Cardiac septum (tissue), 1 donor: ENCODE measurements at regions not wholly inside any gene's neighbourhood (a gene's known extent, or its start where the extent isn't known, plus 50 kb on each side); places are given as distances from the start of the nearest gene placed in this dataset.

ENCODE experiments used
- DNase-seq: peaks from one replicate; pipeline ENCODE4 v3.0.0-alpha.2; 2020; ENCODE audit warnings: low spot score
- intact Hi-C: fragments of 100-400 bp; cut with DNase I; formaldehyde crosslinking; loops from one replicate; pipeline ENCODE4 v1.14.0; 2022
- donor health status: DM: no; HTN: no; CAD: no.

DNA sequence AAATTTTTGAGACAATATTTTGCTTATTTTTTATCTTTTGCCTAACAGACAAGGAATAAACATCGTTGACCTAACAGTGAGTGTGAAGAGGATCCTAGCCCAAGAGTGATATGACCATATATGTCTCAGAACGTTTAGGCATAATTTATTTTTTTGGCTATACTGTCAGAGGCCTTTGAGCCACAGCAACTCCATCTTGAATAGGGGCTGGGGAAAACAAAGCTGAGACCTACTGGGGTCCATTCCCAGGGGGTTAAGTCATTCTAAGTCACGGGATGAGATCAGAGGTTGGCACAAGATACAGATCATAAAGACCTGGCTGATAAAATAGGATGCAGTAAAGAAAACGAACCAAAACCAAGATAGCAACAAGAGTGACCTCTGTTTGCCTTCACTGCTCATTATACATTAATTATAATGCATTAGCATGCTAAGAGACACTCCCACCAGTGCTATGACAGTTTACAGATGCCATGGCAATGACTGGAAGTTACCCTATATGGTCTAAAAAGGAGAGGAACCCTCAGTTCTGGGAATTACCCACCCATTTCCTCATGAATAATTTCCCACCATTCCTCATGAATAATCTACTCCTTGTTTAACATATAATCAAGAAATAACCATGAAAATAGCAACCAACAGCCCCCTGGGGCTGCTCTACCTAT, 510.9 kb upstream of the PCDH9 start:
- no peak for DNase-seq
- intact Hi-C loops, result no loop called here

GRCh38 chr13:67736646-67737420, 506.7 kb upstream of the PCDH9 start:
- no peak for DNase-seq
- intact Hi-C loops, result no loop called here

- intact Hi-C loops, result no loop called here
- no peak for DNase-seq
Measured at GRCh38 chr13:67735651-67736050, 505.5 kb upstream of the PCDH9 start.

- no peak for DNase-seq
- intact Hi-C loops, result no loop called here
Measured at GRCh38 chr13:67726979-67727378, 496.8 kb upstream of the PCDH9 start.

DNA sequence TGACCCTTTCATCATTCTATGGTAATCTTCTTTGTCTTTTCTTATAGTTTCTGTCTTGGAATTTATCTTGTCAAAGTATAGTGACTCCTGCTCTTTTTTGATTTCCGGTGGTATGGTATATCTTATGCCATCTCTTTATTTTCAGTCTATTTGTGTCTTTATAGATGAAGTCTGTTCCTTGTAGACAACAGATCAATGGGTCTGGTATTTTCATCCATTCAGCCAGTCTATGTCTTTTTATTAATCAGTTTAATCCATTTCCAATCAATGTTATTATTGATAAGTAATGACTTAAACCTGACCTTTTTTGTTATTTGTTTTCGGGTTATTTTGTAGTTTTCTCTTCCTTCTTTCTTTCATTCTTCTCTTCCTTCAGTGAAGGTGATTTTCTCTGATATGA, 495.9 kb upstream of the PCDH9 start:
- intact Hi-C loops, result no loop called here
- DNase-seq, result no peak

- DNase-seq, result no peak
- intact Hi-C loops, result no loop called here
Measured at GRCh38 chr13:67713571-67713970, 483.4 kb upstream of the PCDH9 start.

DNA sequence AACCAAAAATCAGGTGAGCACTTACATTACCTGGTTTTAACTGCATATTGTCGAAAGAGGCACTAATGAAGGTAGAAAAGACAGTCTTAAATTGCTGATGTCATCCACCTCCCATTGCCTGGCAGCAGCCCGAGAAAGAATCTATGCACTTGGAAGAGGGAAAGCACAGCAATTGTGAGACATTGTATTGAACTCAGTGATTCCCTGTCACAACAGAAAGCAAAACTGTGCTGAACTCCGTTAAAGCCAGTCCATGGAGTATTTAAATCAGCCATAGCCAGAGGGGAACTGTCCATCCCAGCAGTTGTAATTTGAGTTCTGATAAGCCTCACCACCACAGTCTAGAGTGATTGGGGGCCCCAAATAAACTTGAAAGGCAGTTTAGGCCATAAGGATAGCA, 466.6 kb upstream of the PCDH9 start:
- intact Hi-C loops, result no loop called here
- DNase-seq, result no peak

GRCh38 chr13:67664502-67664901, 434.4 kb upstream of the PCDH9 start:
- DNase-seq, result no peak
- intact Hi-C loops, result no loop called here

GRCh38 chr13:67662997-67663396, 432.9 kb upstream of the PCDH9 start:
- intact Hi-C loops, result no loop called here
- no peak for DNase-seq

DNA sequence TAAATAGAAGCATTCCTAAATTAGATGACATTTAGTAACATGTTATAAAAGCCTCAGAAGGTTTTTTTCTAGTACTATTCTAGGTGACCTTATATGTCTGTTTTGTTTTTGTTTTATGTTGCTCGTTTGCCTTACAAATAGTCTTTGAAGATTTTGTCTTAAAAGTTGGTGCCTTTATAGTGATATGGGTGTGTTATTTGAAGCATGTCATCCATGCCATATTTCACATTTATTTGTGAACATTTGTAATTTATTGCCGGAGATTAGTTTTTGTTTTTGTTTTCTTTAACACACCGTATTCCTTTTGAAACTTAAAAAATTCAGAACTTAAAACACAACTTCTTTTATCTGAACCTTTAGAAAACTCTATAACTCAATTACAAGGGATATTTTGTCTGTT, 422.8 kb upstream of the PCDH9 start:
- DNase-seq, result no peak
- intact Hi-C loops, result no loop called here

GRCh38 chr13:67651908-67652465, 421.9 kb upstream of the PCDH9 start:
- no peak for DNase-seq
- intact Hi-C loops, result no loop called here

DNA sequence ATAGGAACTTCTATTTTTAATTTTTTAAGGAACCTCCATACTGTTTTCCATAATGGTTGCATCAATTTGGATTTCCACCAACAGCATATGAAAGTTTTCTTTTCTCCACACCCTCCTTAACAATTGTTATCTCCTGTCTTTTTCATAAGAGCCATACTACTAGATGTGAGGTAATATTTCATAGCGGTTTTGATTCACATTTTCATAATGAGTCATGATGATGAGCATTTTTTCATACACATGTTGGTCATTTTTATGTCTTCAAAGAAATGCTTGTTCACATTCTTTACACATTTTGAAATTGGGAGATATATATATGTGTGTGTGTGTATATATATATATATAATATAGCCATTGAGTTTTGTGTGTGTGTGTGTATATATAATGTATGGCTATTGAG, 420.3 kb upstream of the PCDH9 start:
- no peak for DNase-seq
- intact Hi-C loops, result no loop called here

- no peak for DNase-seq
- intact Hi-C loops, result no loop called here
Measured at GRCh38 chr13:67645874-67646467, 415.8 kb upstream of the PCDH9 start.

GRCh38 chr13:67643516-67644055, 413.4 kb upstream of the PCDH9 start:
- intact Hi-C loops, result no loop called here
- no peak for DNase-seq

DNA sequence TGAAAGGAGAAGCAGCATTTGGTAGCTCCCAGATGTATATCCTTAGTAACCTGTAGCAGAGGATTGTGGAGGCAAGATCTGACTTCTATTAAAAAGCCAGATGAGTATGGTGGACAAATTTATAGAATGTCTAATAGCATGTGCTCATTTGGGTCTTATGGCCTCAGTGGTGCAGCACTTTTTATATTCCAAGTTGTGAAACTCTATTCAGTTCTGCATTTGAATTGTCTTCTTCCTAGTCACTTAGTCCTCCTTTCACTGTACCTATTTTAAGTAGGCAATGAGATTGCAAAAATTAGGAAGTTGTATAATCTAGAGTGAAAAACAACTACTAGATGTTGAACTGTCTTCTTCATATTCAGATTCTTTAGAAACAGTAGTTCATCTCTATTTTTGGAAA, 412.5 kb upstream of the PCDH9 start:
- DNase-seq, result no peak
- intact Hi-C loops, result no loop called here

GRCh38 chr13:67635754-67636153, 405.6 kb upstream of the PCDH9 start:
- no peak for DNase-seq
- intact Hi-C loops, result no loop called here

- no peak for DNase-seq
- intact Hi-C loops, result no loop called here
Measured at GRCh38 chr13:67632590-67632989, 402.5 kb upstream of the PCDH9 start.

- DNase-seq, result no peak
- intact Hi-C loops, result no loop called here
Measured at GRCh38 chr13:67630640-67631039, 400.5 kb upstream of the PCDH9 start.

DNA sequence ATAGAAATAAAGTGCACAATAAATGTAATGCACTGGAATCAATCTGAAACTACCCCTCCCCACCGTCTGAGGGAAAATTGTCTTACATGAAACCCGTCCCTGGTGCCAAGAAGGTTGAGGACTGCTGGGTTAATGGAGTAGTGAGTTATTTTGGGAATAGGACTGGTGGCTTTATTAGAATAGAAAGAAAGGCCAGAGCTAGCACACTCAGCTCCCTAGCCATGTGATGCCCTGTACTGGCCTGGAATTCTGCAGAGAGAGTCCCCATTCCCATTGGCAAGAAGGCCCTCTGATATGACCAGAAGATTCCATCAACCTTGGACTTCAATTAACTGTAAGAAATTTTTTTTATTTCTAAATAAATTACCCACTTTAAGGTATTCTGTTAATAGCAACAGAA, 393.5 kb upstream of the PCDH9 start:
- intact Hi-C loops, result no loop called here
- no peak for DNase-seq

- intact Hi-C loops, result no loop called here
- DNase-seq, result no peak
Measured at GRCh38 chr13:67620665-67621064, 390.5 kb upstream of the PCDH9 start.

DNA sequence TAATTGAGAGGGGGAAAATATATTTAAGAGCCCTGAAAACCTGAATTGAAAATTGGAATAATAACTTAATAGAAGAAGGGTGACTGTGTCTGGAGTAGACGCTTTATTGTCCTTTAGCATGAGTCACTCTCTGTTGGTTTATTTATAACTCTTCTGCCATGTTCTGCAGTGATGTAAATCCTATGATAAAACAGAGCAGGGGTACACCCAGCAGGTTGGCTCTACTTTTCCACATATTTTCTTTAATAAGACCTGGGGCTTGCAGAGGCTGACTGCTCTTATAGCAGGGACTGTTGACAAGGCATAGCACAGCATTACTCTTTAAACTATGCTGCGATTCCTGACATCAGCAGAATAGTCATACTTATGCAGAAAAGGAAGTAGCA, 389.9 kb upstream of the PCDH9 start:
- no peak for DNase-seq
- intact Hi-C loops, result no loop called here
